Liver (tissue), 8 donors: ENCODE measurements at regions not wholly inside any gene's neighbourhood (a gene's known extent, or its start where the extent isn't known, plus 50 kb on each side); places are given as distances from the start of the nearest gene placed in this dataset.

Experiments
- DNase-seq: peaks from one replicate; pipeline ENCODE4 v3.0.0-alpha.2; 2017; ENCODE audit warnings: low spot score
- H3K27ac ChIP-seq, 2 donors: one replicate each; pipeline ENCODE4 v1.7.0; 2013; ENCODE audit warnings: inconsistent platforms in 2 of 2, low read length in 2 of 2, control low read depth in 1 of 2, low read depth in 1 of 2, mild to moderate bottlenecking in 1 of 2
- H3K27me3 ChIP-seq, 4 donors: one replicate each; pipeline versions ENCODE4 v1.6.1 to v1.7.0; 2013; ENCODE audit warnings: low read length in 3 of 4, inconsistent platforms in 1 of 4, mild to moderate bottlenecking in 1 of 4, moderate library complexity in 1 of 4; ENCODE audit not compliant: control insufficient read depth in 4 of 4, insufficient read depth in 4 of 4
- H3K36me3 ChIP-seq, 4 donors: one replicate each; pipeline versions ENCODE4 v1.6.1 to v1.7.0; 2013; ENCODE audit warnings: low read length in 3 of 4, mild to moderate bottlenecking in 3 of 4, low read depth in 1 of 4, moderate library complexity in 1 of 4; ENCODE audit not compliant: control insufficient read depth in 4 of 4, insufficient read depth in 3 of 4
- H3K4me1 ChIP-seq, 4 donors: one replicate each; pipeline versions ENCODE4 v1.6.1 to v1.7.0; 2013; ENCODE audit warnings: low read length in 3 of 4, mild to moderate bottlenecking in 3 of 4, moderate library complexity in 1 of 4; ENCODE audit not compliant: control insufficient read depth in 4 of 4, insufficient read depth in 4 of 4
- H3K4me3 ChIP-seq, 3 donors: one replicate each; pipeline versions ENCODE4 v1.6.1 to v1.7.0; 2013; ENCODE audit warnings: low read length in 3 of 3, control low read depth in 1 of 3, low read depth in 1 of 3, mild to moderate bottlenecking in 1 of 3
- H3K9ac ChIP-seq, 2 donors: one replicate each; pipeline ENCODE4 v1.7.0; 2013; ENCODE audit warnings: low read length in 2 of 2, mild to moderate bottlenecking in 2 of 2, moderate library complexity in 2 of 2, control low read depth in 1 of 2, low read depth in 1 of 2
- H3K9me3 ChIP-seq, 4 donors: one replicate each; pipeline versions ENCODE4 v1.6.1 to v1.7.0; 2013; ENCODE audit warnings: low read length in 3 of 4; ENCODE audit not compliant: control insufficient read depth in 4 of 4
- EGR1 ChIP-seq, 2 donors: IDR thresholded peaks; 2 replicates each; pipeline ENCODE4 v1.6.1; 2016 to 2018; ENCODE audit warnings: antibody characterized with exemption in 2 of 2, low read depth in 2 of 2
- FOXA1 ChIP-seq: IDR thresholded peaks from 2 replicates; pipeline ENCODE4 v1.6.1; 2016; ENCODE audit warnings: antibody characterized with exemption
- FOXA2 ChIP-seq: IDR thresholded peaks from 2 replicates; pipeline ENCODE4 v1.6.1; 2016; ENCODE audit warnings: antibody characterized with exemption
- GABPA ChIP-seq, 2 donors: IDR thresholded peaks in 1 of 2; conservative IDR thresholded peaks in 1 of 2; 2 replicates each; pipeline ENCODE4 v1.6.1; 2016; ENCODE audit warnings: antibody characterized with exemption in 2 of 2, mild to moderate bottlenecking in 1 of 2, moderate library complexity in 1 of 2
- HNF4A ChIP-seq, 2 donors: conservative IDR thresholded peaks; 2 replicates each; pipeline ENCODE4 v1.6.1; 2016; ENCODE audit warnings: antibody characterized with exemption in 2 of 2, mild to moderate bottlenecking in 2 of 2
- HNF4G ChIP-seq: IDR thresholded peaks from 2 replicates; pipeline ENCODE4 v1.6.1; 2016; ENCODE audit warnings: antibody characterized with exemption
- JUND ChIP-seq, 2 donors: IDR thresholded peaks; 2 replicates each; pipeline ENCODE4 v1.6.1; 2016; ENCODE audit warnings: antibody characterized with exemption in 2 of 2
- NR2F2 ChIP-seq: IDR thresholded peaks from 2 replicates; pipeline ENCODE4 v1.6.1; 2016; ENCODE audit warnings: antibody characterized with exemption
- RAD21 ChIP-seq, 2 donors: IDR thresholded peaks; 2 replicates each; pipeline ENCODE4 v1.6.1; 2016; ENCODE audit warnings: antibody characterized with exemption in 2 of 2, mild to moderate bottlenecking in 2 of 2
- RXRA ChIP-seq, 2 donors: IDR thresholded peaks; 2 replicates each; pipeline ENCODE4 v1.6.1; 2017 to 2018; ENCODE audit warnings: antibody characterized with exemption in 2 of 2, mild to moderate bottlenecking in 1 of 2
- SP1 ChIP-seq: IDR thresholded peaks from 2 replicates; pipeline ENCODE4 v1.6.1; 2018; ENCODE audit warnings: antibody characterized with exemption, mild to moderate bottlenecking
- TAF1 ChIP-seq: conservative IDR thresholded peaks from 2 replicates; pipeline ENCODE4 v1.6.1; 2016; ENCODE audit warnings: antibody characterized with exemption, mild to moderate bottlenecking
- YY1 ChIP-seq: IDR thresholded peaks from 2 replicates; pipeline ENCODE4 v1.6.1; 2016; ENCODE audit warnings: antibody characterized with exemption, mild to moderate bottlenecking
- WGBS: extraction: QIAGEN DNeasy Blood & Tissue Kit; methylation state at CpG from one replicate; pipeline ENCODE4 v1.1.7; 2013; 5-methylcytosine and 5-hydroxymethylcytosine counted together
- TF ChIP-seq, protein P1 (sequence below): IDR thresholded peaks from 2 replicates; pipeline ENCODE4 v1.6.1; 2016; ENCODE audit warnings: antibody characterized with exemption, mild to moderate bottlenecking
- TF ChIP-seq, protein P2 (sequence below): IDR thresholded peaks from 2 replicates; pipeline ENCODE4 v1.6.1; 2016; ENCODE audit warnings: antibody characterized with exemption
- TF ChIP-seq, protein P3 (sequence below): IDR thresholded peaks from 2 replicates; pipeline ENCODE4 v1.6.1; 2016; ENCODE audit warnings: antibody characterized with exemption
- TF ChIP-seq, protein P4 (sequence below): fragments of 150-350 bp; IDR thresholded peaks from 2 replicates; pipeline ENCODE4 v1.5.1; 2017; ENCODE audit warnings: improper control_type of control experiment, low read depth, low read length; ENCODE audit not compliant: missing input control
- TF ChIP-seq, protein P5 (sequence below): IDR thresholded peaks from 2 replicates; pipeline ENCODE4 v1.6.1; 2016; ENCODE audit warnings: antibody characterized with exemption
- donor health status: healthy.
- donor health status: healthy.
- donor health status: healthy.
- donor health status: healthy.
- donor health status: healthy.

DNA sequence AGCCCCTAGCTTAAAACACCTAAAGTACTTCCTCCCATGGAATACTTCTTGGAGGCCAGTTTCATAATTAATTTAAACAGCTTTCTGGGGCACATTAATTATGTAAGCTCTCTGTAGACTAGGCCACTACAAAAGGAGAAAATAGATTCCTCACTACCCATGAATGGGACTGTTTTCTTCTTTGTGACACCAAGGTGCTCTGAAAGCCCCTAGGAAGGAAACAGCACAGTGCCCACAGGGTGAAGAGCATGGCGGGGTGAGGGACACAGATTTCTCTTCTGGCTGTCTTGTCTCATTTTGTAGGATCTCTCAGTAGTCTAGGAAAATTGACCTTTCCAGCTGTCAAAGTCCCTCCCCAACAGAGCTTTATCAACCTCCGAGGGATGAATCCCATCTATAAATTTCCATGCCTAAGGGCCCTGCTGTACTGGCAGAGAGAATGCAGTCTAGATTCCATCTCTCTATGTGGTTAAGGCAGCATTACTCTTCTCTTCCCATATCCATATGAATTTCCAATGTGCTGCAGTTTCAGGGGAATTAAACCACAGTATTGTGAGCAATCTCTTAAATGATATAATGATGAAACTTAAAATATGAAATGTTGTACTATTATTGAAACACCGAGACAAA lies 183.6 kb upstream of the GRIP1 start:
- no peak overlapping the region for H3K9ac ChIP-seq
- TF ChIP-seq EGR1 (IDR thresholded peaks at IDR 0.05; ENCODE audit: low read depth in 2 of 2): no peak
- TF ChIP-seq GABPA (IDR thresholded peaks at IDR 0.05 in 1 of 2, conservative IDR thresholded peaks at IDR 0.05 in 1 of 2): no peak
- H3K9me3 ChIP-seq: no peaks in the 10 kb centered on the region
- H3K36me3 ChIP-seq: no peaks in the 10 kb centered on the region
- 68% methylated on average over 3 of the region's 3 CpGs for WGBS
- H3K4me1 ChIP-seq: no peaks in the 10 kb centered on the region
- DNase-seq: no peak
- peaks cover 0 to 4% (median 0%) of the 10 kb centered on the region in 4 donors for H3K27me3 ChIP-seq
- H3K27ac ChIP-seq: no peak overlapping the region
- no peak overlapping the region for H3K4me3 ChIP-seq

DNA sequence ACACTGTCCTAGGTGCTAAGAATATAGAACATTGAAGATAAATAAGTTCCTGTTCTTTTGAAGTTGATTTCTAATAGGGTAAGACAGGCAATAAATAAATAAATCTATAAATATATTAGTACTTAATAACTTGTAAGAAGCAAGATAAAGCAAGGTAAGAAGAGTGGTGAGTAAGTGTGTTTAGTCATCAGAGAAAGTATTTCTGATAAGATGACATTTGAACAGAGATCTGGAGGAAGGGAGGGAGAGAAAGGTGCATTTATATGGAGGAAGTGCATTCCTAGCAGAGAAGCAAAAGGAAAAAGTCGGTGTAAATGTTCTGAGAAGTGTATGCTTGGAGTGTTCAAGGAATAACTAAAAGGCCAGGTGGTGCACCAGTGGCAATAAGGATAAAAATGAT lies 184.4 kb upstream of the GRIP1 start:
- Histone ChIP-seq H3K9ac (no peak overlapping the region), H3K9me3 (no peaks in the 10 kb centered on the region), H3K4me1 (no peaks in the 10 kb centered on the region), H3K36me3 (no peaks in the 10 kb centered on the region), H3K27ac (no peak overlapping the region), H3K4me3 (no peak overlapping the region), H3K27me3 (peaks cover 0 to 4% (median 0%) of the 10 kb centered on the region in 4 donors)
- DNase-seq: no peak
- 29% methylated on average over 1 of the region's 1 CpG for WGBS
- TF ChIP-seq JUND (IDR thresholded peaks at IDR 0.05) (no peak), NR2F2 (no peak), EGR1 (IDR thresholded peaks at IDR 0.05; ENCODE audit: low read depth in 2 of 2) (no peak), FOXA2 (no peak), SP1 (no peak), TAF1 (no peak), RAD21 (IDR thresholded peaks at IDR 0.05) (no peak), HNF4A (conservative IDR thresholded peaks at IDR 0.05) (no peak), GABPA (IDR thresholded peaks at IDR 0.05 in 1 of 2, conservative IDR thresholded peaks at IDR 0.05 in 1 of 2) (no peak), HNF4G (no peak), RXRA (IDR thresholded peaks at IDR 0.05) (no peak), FOXA1 (no peak), YY1 (no peak)
- TF ChIP-seq, protein P1, sequence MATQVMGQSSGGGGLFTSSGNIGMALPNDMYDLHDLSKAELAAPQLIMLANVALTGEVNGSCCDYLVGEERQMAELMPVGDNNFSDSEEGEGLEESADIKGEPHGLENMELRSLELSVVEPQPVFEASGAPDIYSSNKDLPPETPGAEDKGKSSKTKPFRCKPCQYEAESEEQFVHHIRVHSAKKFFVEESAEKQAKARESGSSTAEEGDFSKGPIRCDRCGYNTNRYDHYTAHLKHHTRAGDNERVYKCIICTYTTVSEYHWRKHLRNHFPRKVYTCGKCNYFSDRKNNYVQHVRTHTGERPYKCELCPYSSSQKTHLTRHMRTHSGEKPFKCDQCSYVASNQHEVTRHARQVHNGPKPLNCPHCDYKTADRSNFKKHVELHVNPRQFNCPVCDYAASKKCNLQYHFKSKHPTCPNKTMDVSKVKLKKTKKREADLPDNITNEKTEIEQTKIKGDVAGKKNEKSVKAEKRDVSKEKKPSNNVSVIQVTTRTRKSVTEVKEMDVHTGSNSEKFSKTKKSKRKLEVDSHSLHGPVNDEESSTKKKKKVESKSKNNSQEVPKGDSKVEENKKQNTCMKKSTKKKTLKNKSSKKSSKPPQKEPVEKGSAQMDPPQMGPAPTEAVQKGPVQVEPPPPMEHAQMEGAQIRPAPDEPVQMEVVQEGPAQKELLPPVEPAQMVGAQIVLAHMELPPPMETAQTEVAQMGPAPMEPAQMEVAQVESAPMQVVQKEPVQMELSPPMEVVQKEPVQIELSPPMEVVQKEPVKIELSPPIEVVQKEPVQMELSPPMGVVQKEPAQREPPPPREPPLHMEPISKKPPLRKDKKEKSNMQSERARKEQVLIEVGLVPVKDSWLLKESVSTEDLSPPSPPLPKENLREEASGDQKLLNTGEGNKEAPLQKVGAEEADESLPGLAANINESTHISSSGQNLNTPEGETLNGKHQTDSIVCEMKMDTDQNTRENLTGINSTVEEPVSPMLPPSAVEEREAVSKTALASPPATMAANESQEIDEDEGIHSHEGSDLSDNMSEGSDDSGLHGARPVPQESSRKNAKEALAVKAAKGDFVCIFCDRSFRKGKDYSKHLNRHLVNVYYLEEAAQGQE: no peak
- TF ChIP-seq, protein P2, sequence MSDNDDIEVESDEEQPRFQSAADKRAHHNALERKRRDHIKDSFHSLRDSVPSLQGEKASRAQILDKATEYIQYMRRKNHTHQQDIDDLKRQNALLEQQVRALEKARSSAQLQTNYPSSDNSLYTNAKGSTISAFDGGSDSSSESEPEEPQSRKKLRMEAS: no peak
- TF ChIP-seq, protein P3, sequence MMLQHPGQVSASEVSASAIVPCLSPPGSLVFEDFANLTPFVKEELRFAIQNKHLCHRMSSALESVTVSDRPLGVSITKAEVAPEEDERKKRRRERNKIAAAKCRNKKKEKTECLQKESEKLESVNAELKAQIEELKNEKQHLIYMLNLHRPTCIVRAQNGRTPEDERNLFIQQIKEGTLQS: no peak
- TF ChIP-seq, protein P4, sequence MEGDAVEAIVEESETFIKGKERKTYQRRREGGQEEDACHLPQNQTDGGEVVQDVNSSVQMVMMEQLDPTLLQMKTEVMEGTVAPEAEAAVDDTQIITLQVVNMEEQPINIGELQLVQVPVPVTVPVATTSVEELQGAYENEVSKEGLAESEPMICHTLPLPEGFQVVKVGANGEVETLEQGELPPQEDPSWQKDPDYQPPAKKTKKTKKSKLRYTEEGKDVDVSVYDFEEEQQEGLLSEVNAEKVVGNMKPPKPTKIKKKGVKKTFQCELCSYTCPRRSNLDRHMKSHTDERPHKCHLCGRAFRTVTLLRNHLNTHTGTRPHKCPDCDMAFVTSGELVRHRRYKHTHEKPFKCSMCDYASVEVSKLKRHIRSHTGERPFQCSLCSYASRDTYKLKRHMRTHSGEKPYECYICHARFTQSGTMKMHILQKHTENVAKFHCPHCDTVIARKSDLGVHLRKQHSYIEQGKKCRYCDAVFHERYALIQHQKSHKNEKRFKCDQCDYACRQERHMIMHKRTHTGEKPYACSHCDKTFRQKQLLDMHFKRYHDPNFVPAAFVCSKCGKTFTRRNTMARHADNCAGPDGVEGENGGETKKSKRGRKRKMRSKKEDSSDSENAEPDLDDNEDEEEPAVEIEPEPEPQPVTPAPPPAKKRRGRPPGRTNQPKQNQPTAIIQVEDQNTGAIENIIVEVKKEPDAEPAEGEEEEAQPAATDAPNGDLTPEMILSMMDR: no peak
- TF ChIP-seq, protein P5, sequence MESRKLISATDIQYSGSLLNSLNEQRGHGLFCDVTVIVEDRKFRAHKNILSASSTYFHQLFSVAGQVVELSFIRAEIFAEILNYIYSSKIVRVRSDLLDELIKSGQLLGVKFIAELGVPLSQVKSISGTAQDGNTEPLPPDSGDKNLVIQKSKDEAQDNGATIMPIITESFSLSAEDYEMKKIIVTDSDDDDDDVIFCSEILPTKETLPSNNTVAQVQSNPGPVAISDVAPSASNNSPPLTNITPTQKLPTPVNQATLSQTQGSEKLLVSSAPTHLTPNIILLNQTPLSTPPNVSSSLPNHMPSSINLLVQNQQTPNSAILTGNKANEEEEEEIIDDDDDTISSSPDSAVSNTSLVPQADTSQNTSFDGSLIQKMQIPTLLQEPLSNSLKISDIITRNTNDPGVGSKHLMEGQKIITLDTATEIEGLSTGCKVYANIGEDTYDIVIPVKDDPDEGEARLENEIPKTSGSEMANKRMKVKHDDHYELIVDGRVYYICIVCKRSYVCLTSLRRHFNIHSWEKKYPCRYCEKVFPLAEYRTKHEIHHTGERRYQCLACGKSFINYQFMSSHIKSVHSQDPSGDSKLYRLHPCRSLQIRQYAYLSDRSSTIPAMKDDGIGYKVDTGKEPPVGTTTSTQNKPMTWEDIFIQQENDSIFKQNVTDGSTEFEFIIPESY: no peak
